SK-N-SH treated with all-trans-retinoic acid at 6 μM for 48 hours (cell line): ENCODE measurements at regions not wholly inside any gene's neighbourhood (a gene's known extent, or its start where the extent isn't known, plus 50 kb on each side); places are given as distances from the start of the nearest gene placed in this dataset.

Experiments used
- ATAC-seq: fragments of 200-7000 bp; cut with Tn5 transposase; 3 replicates; pipeline ENCODE4 v1.9.1; 2020; ENCODE audit warnings: mild to moderate bottlenecking, moderate library complexity
- ARNTL ChIP-seq: fragments of 450-650 bp; formaldehyde crosslinking; IDR thresholded peaks from 2 replicates; pipeline ENCODE4 v1.5.0; 2020; ENCODE audit warnings: low read depth, mild to moderate bottlenecking, moderate library complexity, borderline replicate concordance
- BACH2 ChIP-seq: fragments of 250-450 bp; sonication (Bioruptor Pico); IDR thresholded peaks from 2 replicates; pipeline ENCODE4 v1.9.0; 2021; ENCODE audit warnings: mild to moderate bottlenecking, borderline replicate concordance
- CSDC2 ChIP-seq: fragments of 250-450 bp; sonication (Bioruptor Pico); IDR thresholded peaks from 2 replicates; pipeline ENCODE4 v1.5.0; 2020; ENCODE audit warnings: mild to moderate bottlenecking, moderate library complexity
- ESRRG ChIP-seq: fragments of 250-450 bp; sonication (Bioruptor Pico); IDR thresholded peaks from 2 replicates; pipeline ENCODE4 v1.6.1; 2021; ENCODE audit warnings: mild to moderate bottlenecking
- OSR1 ChIP-seq: fragments of 250-450 bp; sonication (Bioruptor Pico); IDR thresholded peaks from 2 replicates; pipeline ENCODE4 v1.8.0; 2022; ENCODE audit warnings: moderate library complexity, mild to moderate bottlenecking, inconsistent platforms
- PPARA ChIP-seq: fragments of 250-450 bp; sonication (Bioruptor Pico); IDR thresholded peaks from 2 replicates; pipeline ENCODE4 v1.5.0; 2020; ENCODE audit warnings: mild to moderate bottlenecking, borderline replicate concordance
- RARB ChIP-seq: fragments of 250-450 bp; sonication (Bioruptor Pico); IDR thresholded peaks from 2 replicates; pipeline ENCODE4 v1.8.0; 2021; ENCODE audit warnings: mild to moderate bottlenecking, moderate library complexity
- SNAI2 ChIP-seq: fragments of 250-450 bp; sonication (Bioruptor Pico); IDR thresholded peaks from 2 replicates; pipeline ENCODE4 v1.5.0; 2020; ENCODE audit warnings: mild to moderate bottlenecking, moderate library complexity
- TCF4 ChIP-seq: fragments of 250-450 bp; sonication (Bioruptor Pico); IDR thresholded peaks from 2 replicates; pipeline ENCODE4 v1.8.0; 2021; ENCODE audit warnings: mild to moderate bottlenecking, moderate library complexity, borderline replicate concordance
- TOX ChIP-seq: fragments of 250-450 bp; sonication (Bioruptor Pico); IDR thresholded peaks from 2 replicates; pipeline ENCODE4 v1.8.0; 2021; ENCODE audit warnings: mild to moderate bottlenecking, moderate library complexity, borderline replicate concordance
- ZC3H10 ChIP-seq: fragments of 250-450 bp; sonication (Bioruptor Pico); IDR thresholded peaks from 2 replicates; pipeline ENCODE4 v1.5.1; 2021; ENCODE audit warnings: mild to moderate bottlenecking, moderate library complexity
- ZFP3 ChIP-seq: fragments of 250-450 bp; sonication (Bioruptor Pico); IDR thresholded peaks from 2 replicates; pipeline ENCODE4 v1.5.0; 2020; ENCODE audit warnings: mild to moderate bottlenecking, moderate library complexity
- ZFP30 ChIP-seq: fragments of 450-650 bp; formaldehyde crosslinking; IDR thresholded peaks from 2 replicates; pipeline ENCODE4 v1.5.0; 2022; ENCODE audit warnings: mild to moderate bottlenecking, moderate library complexity
- ZNF565 ChIP-seq: fragments of 450-650 bp; formaldehyde crosslinking; conservative IDR thresholded peaks from 2 replicates; pipeline ENCODE4 v1.5.0; 2020; ENCODE audit warnings: low read depth, mild to moderate bottlenecking, moderate library complexity
- ZNF70 ChIP-seq: fragments of 450-650 bp; formaldehyde crosslinking; IDR thresholded peaks from 2 replicates; pipeline ENCODE4 v1.5.0; 2020; ENCODE audit warnings: mild to moderate bottlenecking, moderate library complexity
- TF ChIP-seq, protein P1 (sequence below): fragments of 250-450 bp; sonication (Bioruptor Pico); IDR thresholded peaks from 2 replicates; pipeline ENCODE4 v1.5.1; 2020; ENCODE audit warnings: low read depth, mild to moderate bottlenecking, moderate library complexity
- TF ChIP-seq, protein P2 (sequence below): fragments of 250-450 bp; sonication (Bioruptor Pico); IDR thresholded peaks from 2 replicates; pipeline ENCODE4 v1.5.0; 2020; ENCODE audit warnings: mild to moderate bottlenecking, moderate library complexity
- TF ChIP-seq, protein P3 (sequence below): fragments of 250-450 bp; sonication (Bioruptor Pico); IDR thresholded peaks from 2 replicates; pipeline ENCODE4 v1.8.0; 2021; ENCODE audit warnings: low read depth, mild to moderate bottlenecking, moderate library complexity, borderline replicate concordance
- TF ChIP-seq, protein P4 (sequence below): fragments of 250-450 bp; sonication (Bioruptor Pico); IDR thresholded peaks from 2 replicates; pipeline ENCODE4 v1.8.0; 2020; ENCODE audit warnings: mild to moderate bottlenecking, moderate library complexity, borderline replicate concordance

DNA sequence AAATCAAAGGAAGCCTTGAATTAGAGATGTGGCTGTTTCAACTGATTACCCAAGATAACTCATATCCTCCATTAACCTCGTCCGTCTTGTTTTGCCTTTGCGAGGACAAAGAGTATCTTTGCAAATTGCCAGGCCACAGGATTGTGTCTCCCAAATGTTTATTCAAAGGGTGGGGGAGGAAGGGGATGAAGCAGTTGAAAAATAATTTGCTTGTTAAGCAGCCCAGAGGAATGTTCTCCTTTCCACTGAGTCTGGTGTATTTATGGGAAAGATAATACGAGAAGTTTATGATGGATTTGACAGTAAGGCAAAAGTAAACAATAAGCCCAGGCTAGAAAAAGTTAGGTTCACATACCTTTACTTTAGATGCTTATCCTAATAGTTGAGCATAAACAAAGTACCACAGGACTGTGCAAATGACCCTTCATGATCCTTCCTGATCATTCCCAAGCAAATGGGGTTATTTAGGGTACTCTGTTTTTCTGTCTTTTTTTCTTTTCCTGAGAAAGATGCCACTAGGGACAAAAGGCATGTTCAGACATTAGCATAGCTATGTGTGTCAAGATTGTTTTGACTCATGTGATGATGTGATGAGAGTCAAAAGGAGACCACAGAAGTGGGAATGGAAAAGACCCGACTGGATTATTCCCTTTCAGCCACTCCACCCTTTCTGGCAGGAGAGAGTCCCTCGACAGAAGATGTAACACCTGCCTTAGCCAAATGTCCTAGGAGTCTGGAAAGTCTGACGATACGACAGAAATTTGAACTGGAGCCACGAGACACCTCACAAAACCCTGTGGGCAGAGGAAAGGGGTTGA lies 243.0 kb upstream of the GLI3 start:
- TF ChIP-seq ZNF565 (CRISPR knock-in tag): no peak
- TF ChIP-seq, protein P1, sequence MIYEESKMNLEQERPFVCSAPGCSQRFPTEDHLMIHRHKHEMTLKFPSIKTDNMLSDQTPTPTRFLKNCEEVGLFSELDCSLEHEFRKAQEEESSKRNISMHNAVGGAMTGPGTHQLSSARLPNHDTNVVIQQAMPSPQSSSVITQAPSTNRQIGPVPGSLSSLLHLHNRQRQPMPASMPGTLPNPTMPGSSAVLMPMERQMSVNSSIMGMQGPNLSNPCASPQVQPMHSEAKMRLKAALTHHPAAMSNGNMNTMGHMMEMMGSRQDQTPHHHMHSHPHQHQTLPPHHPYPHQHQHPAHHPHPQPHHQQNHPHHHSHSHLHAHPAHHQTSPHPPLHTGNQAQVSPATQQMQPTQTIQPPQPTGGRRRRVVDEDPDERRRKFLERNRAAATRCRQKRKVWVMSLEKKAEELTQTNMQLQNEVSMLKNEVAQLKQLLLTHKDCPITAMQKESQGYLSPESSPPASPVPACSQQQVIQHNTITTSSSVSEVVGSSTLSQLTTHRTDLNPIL (CRISPR knock-in tag): no peak
- no peak for TF ChIP-seq ARNTL (CRISPR knock-in tag)
- TF ChIP-seq, all 23 proteins: peak for 0
- ATAC-seq: no peak

DNA sequence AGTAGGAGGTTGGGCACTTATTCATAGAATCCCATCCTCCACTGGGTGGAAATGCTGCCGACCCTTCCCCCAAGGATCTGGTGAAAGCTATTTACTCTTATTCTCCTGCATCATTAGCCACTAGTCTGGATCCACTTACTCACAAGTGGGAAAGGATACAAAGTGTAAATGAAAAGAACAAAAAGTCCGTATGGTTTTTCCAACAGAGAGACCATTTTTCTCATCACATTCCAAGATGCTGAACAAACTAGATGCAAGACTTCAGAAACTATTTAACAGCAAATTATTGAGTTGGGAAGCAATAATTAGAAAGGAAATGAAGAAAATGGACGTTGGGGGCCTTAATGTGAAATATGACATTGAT lies 242.4 kb upstream of the GLI3 start:
- no peak for TF ChIP-seq RARB (CRISPR knock-in tag)
- no peak for TF ChIP-seq ZFP3 (CRISPR knock-in tag)
- TF ChIP-seq, protein P2, sequence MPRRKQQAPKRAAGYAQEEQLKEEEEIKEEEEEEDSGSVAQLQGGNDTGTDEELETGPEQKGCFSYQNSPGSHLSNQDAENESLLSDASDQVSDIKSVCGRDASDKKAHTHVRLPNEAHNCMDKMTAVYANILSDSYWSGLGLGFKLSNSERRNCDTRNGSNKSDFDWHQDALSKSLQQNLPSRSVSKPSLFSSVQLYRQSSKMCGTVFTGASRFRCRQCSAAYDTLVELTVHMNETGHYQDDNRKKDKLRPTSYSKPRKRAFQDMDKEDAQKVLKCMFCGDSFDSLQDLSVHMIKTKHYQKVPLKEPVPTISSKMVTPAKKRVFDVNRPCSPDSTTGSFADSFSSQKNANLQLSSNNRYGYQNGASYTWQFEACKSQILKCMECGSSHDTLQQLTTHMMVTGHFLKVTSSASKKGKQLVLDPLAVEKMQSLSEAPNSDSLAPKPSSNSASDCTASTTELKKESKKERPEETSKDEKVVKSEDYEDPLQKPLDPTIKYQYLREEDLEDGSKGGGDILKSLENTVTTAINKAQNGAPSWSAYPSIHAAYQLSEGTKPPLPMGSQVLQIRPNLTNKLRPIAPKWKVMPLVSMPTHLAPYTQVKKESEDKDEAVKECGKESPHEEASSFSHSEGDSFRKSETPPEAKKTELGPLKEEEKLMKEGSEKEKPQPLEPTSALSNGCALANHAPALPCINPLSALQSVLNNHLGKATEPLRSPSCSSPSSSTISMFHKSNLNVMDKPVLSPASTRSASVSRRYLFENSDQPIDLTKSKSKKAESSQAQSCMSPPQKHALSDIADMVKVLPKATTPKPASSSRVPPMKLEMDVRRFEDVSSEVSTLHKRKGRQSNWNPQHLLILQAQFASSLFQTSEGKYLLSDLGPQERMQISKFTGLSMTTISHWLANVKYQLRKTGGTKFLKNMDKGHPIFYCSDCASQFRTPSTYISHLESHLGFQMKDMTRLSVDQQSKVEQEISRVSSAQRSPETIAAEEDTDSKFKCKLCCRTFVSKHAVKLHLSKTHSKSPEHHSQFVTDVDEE (CRISPR knock-in tag): no peak
- no peak for TF ChIP-seq ZNF70 (CRISPR knock-in tag)
- no peak for TF ChIP-seq ZFP30
- TF ChIP-seq ZNF565 (CRISPR knock-in tag): no peak
- no peak for TF ChIP-seq ARNTL (CRISPR knock-in tag)
- TF ChIP-seq SNAI2 (CRISPR knock-in tag): no peak
- TF ChIP-seq TOX (CRISPR knock-in tag): no peak
- TF ChIP-seq OSR1 (CRISPR knock-in tag): no peak
- TF ChIP-seq ESRRG (CRISPR knock-in tag): no peak
- no peak for TF ChIP-seq TCF4
- TF ChIP-seq CSDC2: no peak
- TF ChIP-seq PPARA (CRISPR knock-in tag): no peak
- TF ChIP-seq, protein P3, sequence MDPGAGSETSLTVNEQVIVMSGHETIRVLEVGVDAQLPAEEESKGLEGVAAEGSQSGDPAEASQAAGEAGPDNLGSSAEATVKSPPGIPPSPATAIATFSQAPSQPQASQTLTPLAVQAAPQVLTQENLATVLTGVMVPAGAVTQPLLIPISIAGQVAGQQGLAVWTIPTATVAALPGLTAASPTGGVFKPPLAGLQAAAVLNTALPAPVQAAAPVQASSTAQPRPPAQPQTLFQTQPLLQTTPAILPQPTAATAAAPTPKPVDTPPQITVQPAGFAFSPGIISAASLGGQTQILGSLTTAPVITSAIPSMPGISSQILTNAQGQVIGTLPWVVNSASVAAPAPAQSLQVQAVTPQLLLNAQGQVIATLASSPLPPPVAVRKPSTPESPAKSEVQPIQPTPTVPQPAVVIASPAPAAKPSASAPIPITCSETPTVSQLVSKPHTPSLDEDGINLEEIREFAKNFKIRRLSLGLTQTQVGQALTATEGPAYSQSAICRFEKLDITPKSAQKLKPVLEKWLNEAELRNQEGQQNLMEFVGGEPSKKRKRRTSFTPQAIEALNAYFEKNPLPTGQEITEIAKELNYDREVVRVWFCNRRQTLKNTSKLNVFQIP: no peak
- no peak for TF ChIP-seq BACH2
- TF ChIP-seq ZC3H10 (CRISPR knock-in tag): no peak
- TF ChIP-seq, all 23 proteins: peak for 0
- no peak for ATAC-seq

DNA sequence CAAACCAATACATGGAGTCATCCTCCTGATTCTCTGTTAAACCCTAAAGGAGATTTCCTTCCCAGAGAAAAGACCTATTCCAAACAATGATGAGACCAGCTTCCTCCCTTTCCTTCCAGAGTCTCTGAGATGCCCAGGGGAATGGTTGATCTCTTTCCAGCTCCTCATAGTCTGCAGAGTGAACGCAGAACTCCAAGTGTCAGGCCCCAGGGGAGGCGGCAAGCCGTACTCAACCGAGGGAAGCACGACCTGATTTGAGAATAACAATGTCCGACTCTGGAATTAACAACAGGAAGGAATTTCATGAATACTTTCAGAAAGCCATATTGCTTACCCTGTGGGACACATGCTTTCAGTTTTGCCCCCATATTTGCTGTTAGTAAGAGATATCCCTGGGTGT lies 241.7 kb upstream of the GLI3 start:
- ATAC-seq: no peak
- TF ChIP-seq, protein P1 (CRISPR knock-in tag): no peak
- TF ChIP-seq ZNF565 (CRISPR knock-in tag) (no peak), ZNF70 (CRISPR knock-in tag) (no peak), TCF4 (no peak), ZFP30 (no peak), ESRRG (CRISPR knock-in tag) (no peak), PPARA (CRISPR knock-in tag) (no peak), ZC3H10 (CRISPR knock-in tag) (no peak)
- TF ChIP-seq, protein P4, sequence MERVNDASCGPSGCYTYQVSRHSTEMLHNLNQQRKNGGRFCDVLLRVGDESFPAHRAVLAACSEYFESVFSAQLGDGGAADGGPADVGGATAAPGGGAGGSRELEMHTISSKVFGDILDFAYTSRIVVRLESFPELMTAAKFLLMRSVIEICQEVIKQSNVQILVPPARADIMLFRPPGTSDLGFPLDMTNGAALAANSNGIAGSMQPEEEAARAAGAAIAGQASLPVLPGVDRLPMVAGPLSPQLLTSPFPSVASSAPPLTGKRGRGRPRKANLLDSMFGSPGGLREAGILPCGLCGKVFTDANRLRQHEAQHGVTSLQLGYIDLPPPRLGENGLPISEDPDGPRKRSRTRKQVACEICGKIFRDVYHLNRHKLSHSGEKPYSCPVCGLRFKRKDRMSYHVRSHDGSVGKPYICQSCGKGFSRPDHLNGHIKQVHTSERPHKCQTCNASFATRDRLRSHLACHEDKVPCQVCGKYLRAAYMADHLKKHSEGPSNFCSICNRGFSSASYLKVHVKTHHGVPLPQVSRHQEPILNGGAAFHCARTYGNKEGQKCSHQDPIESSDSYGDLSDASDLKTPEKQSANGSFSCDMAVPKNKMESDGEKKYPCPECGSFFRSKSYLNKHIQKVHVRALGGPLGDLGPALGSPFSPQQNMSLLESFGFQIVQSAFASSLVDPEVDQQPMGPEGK (CRISPR knock-in tag): no peak
